Panc1 (cell line): ENCODE measurements at regions not wholly inside any gene's neighbourhood (a gene's known extent, or its start where the extent isn't known, plus 50 kb on each side); places are given as distances from the start of the nearest gene placed in this dataset.

Source experiments
- ATAC-seq: fragments of 200-7000 bp; cut with Tn5 transposase; 2 replicates; pipeline ENCODE4 v1.9.1; 2020; ENCODE audit warnings: mild to moderate bottlenecking, moderate library complexity
- BruUV-seq: library from RNA; stranded (reverse); fragments of 400-500 nt; replicated peaks from 2 replicates; lab custom pipeline; 2021; lab: Mats Ljungman, UMichigan
- CTCF ChIA-PET: fragments of 300-600 bp; sonication (Branson Sonifier 250); formaldehyde crosslinking; loops from one replicate; lab custom pipeline; 2022; ENCODE audit warnings: antibody characterized with exemption; lab: Charles Lee
- POLR2A ChIA-PET: fragments of 300-600 bp; sonication (Branson Sonifier 250); formaldehyde crosslinking; loops from one replicate; lab custom pipeline; 2022; ENCODE audit warnings: antibody characterized with exemption; lab: Charles Lee
- DNase-seq: peaks from one replicate; pipeline ENCODE4 v3.0.0-alpha.2; 2010; ENCODE audit warnings: low read depth, low spot score
- H3K27ac ChIP-seq: 2 replicates; pipeline ENCODE4 v1.5.1; 2011; ENCODE audit warnings: mild to moderate bottlenecking, low read length, inconsistent platforms
- H3K27me3 ChIP-seq: fragments of 200-500 bp; sonication (Bioruptor generic); 2 replicates; pipeline ENCODE4 v1.6.0; 2014; ENCODE audit warnings: low read length, inconsistent platforms; ENCODE audit not compliant: control insufficient read depth, insufficient read depth
- H3K36me3 ChIP-seq: fragments of 200-500 bp; sonication (Bioruptor generic); 2 replicates; pipeline ENCODE4 v1.5.1; 2014; ENCODE audit warnings: inconsistent platforms, mild to moderate bottlenecking, low read length, moderate library complexity; ENCODE audit not compliant: control insufficient read depth, insufficient read depth
- H3K4me1 ChIP-seq: 2 replicates; pipeline ENCODE4 v1.5.1; 2011; ENCODE audit warnings: inconsistent platforms, mild to moderate bottlenecking, low read length, moderate library complexity; ENCODE audit not compliant: control insufficient read depth, insufficient read depth
- H3K4me3 ChIP-seq, 2 experiments: 2 replicates each; pipeline ENCODE4 v1.5.1; 2011 to 2012; ENCODE audit warnings: low read depth in 2 of 2, low read length in 2 of 2, mild to moderate bottlenecking in 2 of 2, inconsistent platforms in 1 of 2, moderate library complexity in 1 of 2
- H3K9me3 ChIP-seq: fragments of 200-500 bp; sonication (Bioruptor generic); 2 replicates; pipeline ENCODE4 v1.5.1; 2014; ENCODE audit warnings: low read depth, mild to moderate bottlenecking, inconsistent platforms, low read length, moderate library complexity; ENCODE audit not compliant: control insufficient read depth, insufficient read depth
- POLR2AphosphoS5 ChIP-seq: IDR thresholded peaks from 2 replicates; pipeline ENCODE4 v1.6.1; 2012; ENCODE audit warnings: mild to moderate bottlenecking, low read depth, low read length, moderate library complexity
- REST ChIP-seq, 2 experiments: IDR thresholded peaks; 2 replicates each; pipeline ENCODE4 v1.6.1; 2011 to 2012; ENCODE audit warnings: low read depth in 2 of 2, control low read depth in 1 of 2, low read length in 1 of 2, mild to moderate bottlenecking in 1 of 2, moderate library complexity in 1 of 2; ENCODE audit not compliant: insufficient read depth in 1 of 2
- SIN3A ChIP-seq: IDR thresholded peaks from 2 replicates; pipeline ENCODE4 v1.6.1; 2012; ENCODE audit warnings: low read depth, mild to moderate bottlenecking, low read length, moderate library complexity, borderline replicate concordance; ENCODE audit not compliant: insufficient read depth
- TCF7L2 ChIP-seq: IDR thresholded peaks from 2 replicates; pipeline ENCODE4 v1.6.1; 2011; ENCODE audit warnings: mild to moderate bottlenecking, low read depth, low read length, inconsistent platforms
- in situ Hi-C: cut with HindIII; loops from 2 replicates; pipeline ENCODE4 v1.10.0; 2016; ENCODE audit warnings: low sequenced_read_pairs, low pct_unique_long_range_greater_than_20kb
- intact Hi-C: fragments of 100-400 bp; cut with micrococcal nuclease; formaldehyde crosslinking; loops from one replicate; pipeline ENCODE4 v1.10.0; 2022; ENCODE audit not compliant: unreplicated experiment
- TF ChIP-seq, protein P1 (sequence below): fragments of 450-650 bp; IDR thresholded peaks from 2 replicates; pipeline ENCODE4 v1.5.1; 2017; ENCODE audit warnings: mild to moderate bottlenecking

DNA sequence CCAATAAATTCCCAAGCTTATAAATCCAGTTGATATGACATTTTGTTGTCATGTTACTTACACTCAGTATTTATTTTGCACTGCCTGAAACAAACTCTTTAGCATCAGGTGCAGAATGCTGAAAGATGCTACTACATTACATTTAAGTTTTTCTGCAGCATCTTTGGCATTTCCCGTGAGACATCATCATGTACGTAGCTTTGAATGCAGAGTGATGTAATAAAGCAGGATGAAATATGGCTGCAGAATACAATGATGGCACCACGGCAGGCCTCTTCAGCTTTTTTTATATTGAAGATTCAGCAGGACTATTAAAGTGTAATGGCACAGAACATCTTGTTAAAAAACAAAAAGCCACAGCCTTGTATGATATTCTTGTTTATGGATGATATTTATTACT is 531.8 kb downstream of the NXPH1 start:
- TF ChIP-seq, protein P1, sequence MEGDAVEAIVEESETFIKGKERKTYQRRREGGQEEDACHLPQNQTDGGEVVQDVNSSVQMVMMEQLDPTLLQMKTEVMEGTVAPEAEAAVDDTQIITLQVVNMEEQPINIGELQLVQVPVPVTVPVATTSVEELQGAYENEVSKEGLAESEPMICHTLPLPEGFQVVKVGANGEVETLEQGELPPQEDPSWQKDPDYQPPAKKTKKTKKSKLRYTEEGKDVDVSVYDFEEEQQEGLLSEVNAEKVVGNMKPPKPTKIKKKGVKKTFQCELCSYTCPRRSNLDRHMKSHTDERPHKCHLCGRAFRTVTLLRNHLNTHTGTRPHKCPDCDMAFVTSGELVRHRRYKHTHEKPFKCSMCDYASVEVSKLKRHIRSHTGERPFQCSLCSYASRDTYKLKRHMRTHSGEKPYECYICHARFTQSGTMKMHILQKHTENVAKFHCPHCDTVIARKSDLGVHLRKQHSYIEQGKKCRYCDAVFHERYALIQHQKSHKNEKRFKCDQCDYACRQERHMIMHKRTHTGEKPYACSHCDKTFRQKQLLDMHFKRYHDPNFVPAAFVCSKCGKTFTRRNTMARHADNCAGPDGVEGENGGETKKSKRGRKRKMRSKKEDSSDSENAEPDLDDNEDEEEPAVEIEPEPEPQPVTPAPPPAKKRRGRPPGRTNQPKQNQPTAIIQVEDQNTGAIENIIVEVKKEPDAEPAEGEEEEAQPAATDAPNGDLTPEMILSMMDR, result no peak
- intact Hi-C loops (no loop called here), in situ Hi-C loops (no loop called here)
- POLR2A ChIA-PET, result no interaction called here
- H3K9me3 ChIP-seq, result no peaks in the 10 kb centered on the region
- no peaks in the 10 kb centered on the region for H3K27me3 ChIP-seq
- no peaks in the 10 kb centered on the region for H3K4me1 ChIP-seq
- no peaks in the 10 kb centered on the region for H3K36me3 ChIP-seq
- DNase-seq, result no peak
- H3K4me3 ChIP-seq, result no peak overlapping the region
- no peak for ATAC-seq
- BruUV-seq, result no TSS peak
- H3K27ac ChIP-seq, result no peak overlapping the region
- CTCF ChIA-PET, result no interaction called here

- in situ Hi-C loops (no loop called here), intact Hi-C loops (no loop called here)
- no peaks in the 10 kb centered on the region for H3K27me3 ChIP-seq
- H3K27ac ChIP-seq, result no peak overlapping the region
- DNase-seq (no peak), ATAC-seq (no peak)
- BruUV-seq, result no TSS peak
- no peaks in the 10 kb centered on the region for H3K9me3 ChIP-seq
- ChIA-PET CTCF (no interaction called here), POLR2A (interaction anchor here (0.6 kb wide), 1 partner anchor 38 kb away, joined by 3 read pairs; no protein-coding TSS in a partner anchor)
- no peaks in the 10 kb centered on the region for H3K4me1 ChIP-seq
- no peak overlapping the region for H3K4me3 ChIP-seq
- no peaks in the 10 kb centered on the region for H3K36me3 ChIP-seq
- no peak for TF ChIP-seq TCF7L2
- no peak for TF ChIP-seq REST (IDR thresholded peaks at IDR 0.05; ENCODE audit: insufficient read depth in 1 of 2, low read depth in 2 of 2, low read length in 1 of 2)
- TF ChIP-seq, protein P1, result no peak
- TF ChIP-seq POLR2AphosphoS5, result no peak
- TF ChIP-seq SIN3A, result no peak
Measured at GRCh38 chr7:8973601-8974000, 540.2 kb downstream of the NXPH1 start.

DNA sequence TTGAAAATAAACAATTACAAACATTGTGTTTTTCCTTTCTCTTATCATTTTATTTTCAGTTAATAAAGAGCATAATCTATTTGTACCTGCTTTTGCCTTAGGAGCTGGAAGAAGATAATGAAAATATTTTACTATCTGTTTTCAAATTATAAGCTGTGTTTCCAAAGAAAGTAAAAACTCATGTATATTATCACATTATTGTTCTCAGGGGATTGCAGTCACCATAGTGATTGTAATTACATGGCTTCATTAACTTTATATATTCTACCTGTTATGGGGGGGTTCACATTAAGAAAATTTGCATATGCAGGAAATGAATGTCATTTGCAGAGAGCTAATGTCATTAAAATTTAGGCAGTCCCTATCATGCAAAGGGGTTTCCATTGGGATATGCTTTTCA is 542.3 kb downstream of the NXPH1 start:
- POLR2A ChIA-PET, result no interaction called here
- intact Hi-C loops, result no loop called here
- in situ Hi-C loops, result no loop called here

More for the DNA sequence above, 542.3 kb downstream of the NXPH1 start:
- Histone ChIP-seq H3K27ac (no peak overlapping the region), H3K4me3 (no peak overlapping the region), H3K9me3 (no peaks in the 10 kb centered on the region), H3K36me3 (no peaks in the 10 kb centered on the region), H3K4me1 (no peaks in the 10 kb centered on the region), H3K27me3 (no peaks in the 10 kb centered on the region)
- DNase-seq (no peak), ATAC-seq (no peak)
- no TSS peak for BruUV-seq
- CTCF ChIA-PET, result no interaction called here
- TF ChIP-seq TCF7L2, result no peak
- TF ChIP-seq REST (IDR thresholded peaks at IDR 0.05; ENCODE audit: insufficient read depth in 1 of 2, low read depth in 2 of 2, low read length in 1 of 2), result no peak
- no peak for TF ChIP-seq POLR2AphosphoS5
- TF ChIP-seq, protein P1, result no peak
- TF ChIP-seq SIN3A, result no peak
